GM12878 (cell line): ENCODE measurements at regions not wholly inside any gene's neighbourhood (a gene's known extent, or its start where the extent isn't known, plus 50 kb on each side); places are given as distances from the start of the nearest gene placed in this dataset.

Experiments used
- ATAC-seq: fragments of 200-7000 bp; cut with Tn5 transposase; 3 replicates; pipeline ENCODE4 v1.9.1; 2020; ENCODE audit warnings: mild to moderate bottlenecking, moderate library complexity
- BruUV-seq: library from RNA; stranded (reverse); fragments of 400-500 nt; replicated peaks from 2 replicates; lab custom pipeline; 2021; lab: Mats Ljungman, UMichigan
- CTCF ChIA-PET: fragments of 300-600 bp; sonication (Branson Sonifier 250); formaldehyde crosslinking; extraction: SDS; loops from one replicate; lab custom pipeline; 2021; ENCODE audit warnings: inconsistent platforms; lab: Yijun Ruan, JAX
- POLR2A ChIA-PET: fragments of 350-600 bp; formaldehyde crosslinking; extraction: SDS; loops from one replicate; lab custom pipeline; 2021; ENCODE audit warnings: inconsistent platforms; lab: Charles Lee
- RAD21 ChIA-PET: fragments of 300-600 bp; sonication (Branson Sonifier 250); formaldehyde crosslinking; loops from one replicate; lab custom pipeline; 2023; ENCODE audit warnings: antibody characterized with exemption; ENCODE audit not compliant: unreplicated experiment; lab: Charles Lee
- SMC1A ChIA-PET: fragments of 300-600 bp; sonication (Branson Sonifier 250); formaldehyde crosslinking; loops from one replicate; lab custom pipeline; 2023; ENCODE audit not compliant: unreplicated experiment, uncharacterized antibody; lab: Charles Lee
- DNase-seq: peaks from one replicate; pipeline ENCODE4 v3.0.0-alpha.2; 2011; ENCODE audit warnings: low read depth, low spot score
- FAIRE-seq: peaks from 3 replicates; lab custom pipeline; 2011; peaks lifted over from hg19 to GRCh38; lab: Jason Lieb, UNC
- H2AFZ ChIP-seq: 2 replicates; pipeline ENCODE4 v1.6.0; 2011; ENCODE audit warnings: low read depth, low read length, control low read depth; ENCODE audit not compliant: control insufficient read depth
- H3K27ac ChIP-seq: 2 replicates; pipeline ENCODE4 v1.5.1; 2011; ENCODE audit warnings: control low read depth; ENCODE audit not compliant: control insufficient read depth, insufficient read depth
- H3K27me3 ChIP-seq, 2 experiments: replicated peaks in 1 of 2; 2 replicates each; pipeline versions ENCODE4 v1.6.0 to v1.6.1; 2011; ENCODE audit warnings: low read length in 1 of 2; ENCODE audit not compliant: control insufficient read depth in 2 of 2, insufficient read depth in 2 of 2
- H3K36me3 ChIP-seq, 2 experiments: 2 replicates each; pipeline ENCODE4 v1.5.1; 2011; ENCODE audit warnings: low read length in 1 of 2; ENCODE audit not compliant: control insufficient read depth in 2 of 2, insufficient read depth in 2 of 2
- H3K4me1 ChIP-seq: 2 replicates; pipeline ENCODE4 v1.6.1; 2011; ENCODE audit warnings: mild to moderate bottlenecking, low read length, moderate library complexity, mixed read lengths; ENCODE audit not compliant: control insufficient read depth, insufficient read depth
- H3K4me2 ChIP-seq: 2 replicates; pipeline ENCODE4 v1.6.0; 2011; ENCODE audit warnings: control low read depth; ENCODE audit not compliant: control insufficient read depth, insufficient read depth
- H3K4me3 ChIP-seq: fragments of 200-600 bp; sonication (generic); 2 replicates; pipeline ENCODE4 v1.5.1; 2016
- H3K79me2 ChIP-seq: 2 replicates; pipeline ENCODE4 v1.6.0; 2011; ENCODE audit warnings: low read length; ENCODE audit not compliant: control insufficient read depth, insufficient read depth
- H3K9ac ChIP-seq: 2 replicates; pipeline ENCODE4 v1.8.0; 2011; ENCODE audit warnings: low read length, control low read depth, mixed read lengths; ENCODE audit not compliant: control insufficient read depth, insufficient read depth
- H3K9me3 ChIP-seq: replicated peaks from 3 replicates; pipeline ENCODE4 v1.5.1; 2011; ENCODE audit warnings: mild to moderate bottlenecking, low read length; ENCODE audit not compliant: control insufficient read depth, insufficient read depth
- H4K20me1 ChIP-seq: 2 replicates; pipeline ENCODE4 v1.6.0; 2011; ENCODE audit not compliant: control insufficient read depth, insufficient read depth
- ASH2L ChIP-seq: fragments of 300-600, 200-600 bp; sonication (generic); IDR thresholded peaks from 2 replicates; pipeline ENCODE4 v1.6.1; 2017; ENCODE audit warnings: low read depth, mild to moderate bottlenecking, borderline replicate concordance
- MEF2A ChIP-seq: IDR thresholded peaks from 2 replicates; pipeline ENCODE4 v1.6.1; 2011; ENCODE audit warnings: low read depth, mild to moderate bottlenecking, low read length, moderate library complexity; ENCODE audit not compliant: insufficient read depth
- MXI1 ChIP-seq: fragments of 150-350 bp; IDR thresholded peaks from 2 replicates; pipeline ENCODE4 v1.6.1; 2011; ENCODE audit warnings: low read depth, mild to moderate bottlenecking, inconsistent platforms, low read length, improper control_type of control experiment
- NFIC ChIP-seq: IDR thresholded peaks from 2 replicates; pipeline ENCODE4 v1.6.1; 2012; ENCODE audit warnings: low read depth, mild to moderate bottlenecking, inconsistent platforms, low read length, moderate library complexity
- NKRF ChIP-seq: fragments of 450-650 bp; conservative IDR thresholded peaks from 2 replicates; pipeline ENCODE4 v1.6.1; 2017; ENCODE audit warnings: mild to moderate bottlenecking, moderate library complexity
- TARDBP ChIP-seq: IDR thresholded peaks from 2 replicates; pipeline ENCODE4 v1.6.1; 2016; ENCODE audit warnings: borderline replicate concordance
- YBX1 ChIP-seq: fragments of 450-650 bp; IDR thresholded peaks from 2 replicates; pipeline ENCODE4 v1.6.1; 2016; ENCODE audit warnings: antibody characterized with exemption
- YY1 ChIP-seq: IDR thresholded peaks from 2 replicates; pipeline ENCODE4 v1.6.1; 2011; ENCODE audit warnings: low read depth, mild to moderate bottlenecking, low read length
- WGBS: methylation state at CpG from one replicate; pipeline ENCODE4 v1.1.6; 2016; ENCODE audit warnings: low lambda C conversion rate; ENCODE audit not compliant: insufficient replicate concordance, insufficient coverage; ENCODE audit errors: missing lambda C conversion rate; 5-methylcytosine and 5-hydroxymethylcytosine counted together
- in situ Hi-C: fragments of 300-500 bp; cut with MboI; formaldehyde crosslinking; loops from 9 replicates; pipeline ENCODE4 v1.14.3; 2018; ENCODE audit warnings: mixed read lengths
- intact Hi-C: fragments of 100-400 bp; cut with micrococcal nuclease; formaldehyde crosslinking; loops from one replicate; pipeline ENCODE4 v1.14.2; 2022; ENCODE audit not compliant: unreplicated experiment
- TF ChIP-seq, protein P1 (sequence below): fragments of 150-350 bp; IDR thresholded peaks from 2 replicates; pipeline ENCODE4 v1.6.1; 2014; ENCODE audit warnings: mild to moderate bottlenecking, low read depth, low read length
- TF ChIP-seq, protein P2 (sequence below): IDR thresholded peaks from 2 replicates; pipeline ENCODE4 v1.6.1; 2011; ENCODE audit warnings: borderline replicate concordance, low read depth, mild to moderate bottlenecking, moderate library complexity, mixed read lengths, low read length; ENCODE audit not compliant: insufficient read depth; ENCODE audit errors: extremely low read length
- TF ChIP-seq, protein P3 (sequence below): IDR thresholded peaks from 2 replicates; pipeline ENCODE4 v1.6.1; 2012; ENCODE audit warnings: low read length, inconsistent platforms

- H3K79me2 ChIP-seq = no peaks in the 10 kb centered on the region
- H3K9ac ChIP-seq = no peak overlapping the region
- ATAC-seq (no peak), FAIRE-seq (no peak)
- H3K4me2 ChIP-seq = no peak overlapping the region
- intact Hi-C loops = no loop called here
- H3K4me1 ChIP-seq = no peaks in the 10 kb centered on the region
- no peaks in the 10 kb centered on the region for H3K9me3 ChIP-seq
- RAD21 ChIA-PET = no interaction called here
- no TSS peak for BruUV-seq
- no peak for TF ChIP-seq TARDBP
- TF ChIP-seq, protein P1, sequence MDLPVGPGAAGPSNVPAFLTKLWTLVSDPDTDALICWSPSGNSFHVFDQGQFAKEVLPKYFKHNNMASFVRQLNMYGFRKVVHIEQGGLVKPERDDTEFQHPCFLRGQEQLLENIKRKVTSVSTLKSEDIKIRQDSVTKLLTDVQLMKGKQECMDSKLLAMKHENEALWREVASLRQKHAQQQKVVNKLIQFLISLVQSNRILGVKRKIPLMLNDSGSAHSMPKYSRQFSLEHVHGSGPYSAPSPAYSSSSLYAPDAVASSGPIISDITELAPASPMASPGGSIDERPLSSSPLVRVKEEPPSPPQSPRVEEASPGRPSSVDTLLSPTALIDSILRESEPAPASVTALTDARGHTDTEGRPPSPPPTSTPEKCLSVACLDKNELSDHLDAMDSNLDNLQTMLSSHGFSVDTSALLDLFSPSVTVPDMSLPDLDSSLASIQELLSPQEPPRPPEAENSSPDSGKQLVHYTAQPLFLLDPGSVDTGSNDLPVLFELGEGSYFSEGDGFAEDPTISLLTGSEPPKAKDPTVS = no peak
- TF ChIP-seq YY1 = no peak
- TF ChIP-seq ASH2L = no peak
- TF ChIP-seq MXI1 = no peak
- TF ChIP-seq, protein P2, sequence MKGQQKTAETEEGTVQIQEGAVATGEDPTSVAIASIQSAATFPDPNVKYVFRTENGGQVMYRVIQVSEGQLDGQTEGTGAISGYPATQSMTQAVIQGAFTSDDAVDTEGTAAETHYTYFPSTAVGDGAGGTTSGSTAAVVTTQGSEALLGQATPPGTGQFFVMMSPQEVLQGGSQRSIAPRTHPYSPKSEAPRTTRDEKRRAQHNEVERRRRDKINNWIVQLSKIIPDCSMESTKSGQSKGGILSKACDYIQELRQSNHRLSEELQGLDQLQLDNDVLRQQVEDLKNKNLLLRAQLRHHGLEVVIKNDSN = no peak
- no peak for TF ChIP-seq NKRF
- TF ChIP-seq MEF2A = no peak
- no peak for TF ChIP-seq YBX1
- TF ChIP-seq, protein P3, sequence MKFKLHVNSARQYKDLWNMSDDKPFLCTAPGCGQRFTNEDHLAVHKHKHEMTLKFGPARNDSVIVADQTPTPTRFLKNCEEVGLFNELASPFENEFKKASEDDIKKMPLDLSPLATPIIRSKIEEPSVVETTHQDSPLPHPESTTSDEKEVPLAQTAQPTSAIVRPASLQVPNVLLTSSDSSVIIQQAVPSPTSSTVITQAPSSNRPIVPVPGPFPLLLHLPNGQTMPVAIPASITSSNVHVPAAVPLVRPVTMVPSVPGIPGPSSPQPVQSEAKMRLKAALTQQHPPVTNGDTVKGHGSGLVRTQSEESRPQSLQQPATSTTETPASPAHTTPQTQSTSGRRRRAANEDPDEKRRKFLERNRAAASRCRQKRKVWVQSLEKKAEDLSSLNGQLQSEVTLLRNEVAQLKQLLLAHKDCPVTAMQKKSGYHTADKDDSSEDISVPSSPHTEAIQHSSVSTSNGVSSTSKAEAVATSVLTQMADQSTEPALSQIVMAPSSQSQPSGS = no peak
- no peak for TF ChIP-seq NFIC
- TF ChIP-seq, all 136 proteins: peak for 0
- no peak for DNase-seq
- no peak overlapping the region for H3K27ac ChIP-seq
- no peak overlapping the region for H3K4me3 ChIP-seq
- CTCF ChIA-PET = no interaction called here
- no peaks in the 10 kb centered on the region for H3K27me3 ChIP-seq
- WGBS = 40% methylated on average over 9 of the region's 9 CpGs
- no peak overlapping the region for H2AFZ ChIP-seq
- POLR2A ChIA-PET = no interaction called here
- H3K36me3 ChIP-seq = no peaks in the 10 kb centered on the region
- SMC1A ChIA-PET = no interaction called here
- no peaks in the 10 kb centered on the region for H4K20me1 ChIP-seq
- in situ Hi-C loops = no loop called here
Observed at GRCh38 chr12:30106204-30106965, 322.6 kb upstream of the TMTC1 start.
